ENCODE measurements at regions not wholly inside any gene's neighbourhood (a gene's known extent, or its start where the extent isn't known, plus 50 kb on each side); places are given as distances from the start of the nearest gene placed in this dataset. TPM values are rescaled to one million over a fixed set of nuclear protein-coding genes. Genes with fewer than 3 reads are reported as not detected.

DNA sequence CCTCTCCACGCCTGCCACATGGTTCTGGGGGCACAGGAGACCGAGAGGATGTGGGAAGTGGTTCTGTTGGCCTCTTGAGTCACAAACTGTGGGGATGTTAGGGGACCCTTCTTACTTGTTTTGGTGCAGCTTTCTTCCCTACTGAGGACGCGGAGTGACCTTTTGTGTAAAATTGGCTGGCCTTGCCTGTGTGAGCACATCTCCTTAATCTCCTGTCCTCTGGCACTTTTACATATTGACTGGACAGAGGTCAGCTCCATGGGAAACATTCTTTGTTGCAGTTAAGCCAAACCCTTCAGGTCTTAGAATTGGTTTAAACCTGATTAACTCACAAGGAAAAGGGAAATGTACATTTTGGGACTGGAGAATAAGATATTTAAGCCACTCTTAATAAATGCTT, 51.2 kb upstream of the TENM4 start:
- TF ChIP-seq RXRA (IDR thresholded peaks at IDR 0.05) (peak in 1 of 2 donors; percentile 36), YY1 (IDR thresholded peaks at IDR 0.05) (no peak), HNF4A (conservative IDR thresholded peaks at IDR 0.05) (peak; percentile 18 to 59)

More for the DNA sequence above, 51.2 kb upstream of the TENM4 start:
- 55% methylated on average over 4 of the region's 4 CpGs for WGBS
- Histone ChIP-seq H3K27ac (ENCODE audit: low read depth in 1 of 2, low read length in 2 of 2) (no peak overlapping the region), H3K27me3 (ENCODE audit: control insufficient read depth in 4 of 4, insufficient read depth in 4 of 4, low read length in 3 of 4) (no peaks in the 10 kb centered on the region), H3K36me3 (ENCODE audit: control insufficient read depth in 4 of 4, insufficient read depth in 3 of 4, low read depth in 1 of 4, low read length in 3 of 4) (no peaks in the 10 kb centered on the region), H3K4me1 (ENCODE audit: control insufficient read depth in 4 of 4, insufficient read depth in 4 of 4, low read length in 3 of 4) (peaks cover 2 to 25% (median 18%) of the 10 kb centered on the region in 4 donors), H3K9me3 (ENCODE audit: control insufficient read depth in 4 of 4, low read length in 3 of 4) (no peaks in the 10 kb centered on the region), H3K4me3 (ENCODE audit: low read depth in 1 of 3, low read length in 3 of 3) (no peak overlapping the region), H3K9ac (ENCODE audit: low read depth in 1 of 2, low read length in 2 of 2) (no peak overlapping the region)
- no peak for DNase-seq (ENCODE audit: low spot score)

Small RNAs in the stretch of these regions (small RNA-seq; reads per million reads assigned to genes)
- gene AP002802.2 (not detected), gene MIR4300 (not detected), gene MTND4LP18 (not detected), gene RNU6-544P (not detected)

Data from liver (tissue), 8 donors.